GM19397 (cell line): ENCODE measurements at regions not wholly inside any gene's neighbourhood (a gene's known extent, or its start where the extent isn't known, plus 50 kb on each side); places are given as distances from the start of the nearest gene placed in this dataset.
"Not testable (repeated sequence)": the region's sequence is repeated elsewhere in the genome, so short reads cannot be mapped to it uniquely, and the experiment has no call there.

ENCODE experiments used
- ATAC-seq: cut with Tn5 transposase; IDR thresholded peaks from one replicate; pipeline ENCODE4 v1.9.1; 2021; ENCODE audit warnings: mild to moderate bottlenecking, moderate library complexity; ENCODE audit not compliant: unreplicated experiment

GRCh38 chr4:84146300-84146959, 352.7 kb downstream of the NKX6-1 start:
- peak; percentile 70 for ATAC-seq

GRCh38 chr4:84145176-84145575, 353.9 kb downstream of the NKX6-1 start:
- no peak for ATAC-seq

GRCh38 chr4:84126911-84127310, 372.2 kb downstream of the NKX6-1 start:
- ATAC-seq, result not testable (repeated sequence)

GRCh38 chr4:84126061-84126787, 372.9 kb downstream of the NKX6-1 start:
- no peak for ATAC-seq

- ATAC-seq, result no peak
Measured at GRCh38 chr4:84110040-84110439, 389.1 kb downstream of the NKX6-1 start.

GRCh38 chr4:84101653-84102625, 397.2 kb downstream of the NKX6-1 start:
- not testable (repeated sequence) for ATAC-seq

GRCh38 chr4:84100071-84100470, 399.0 kb downstream of the NKX6-1 start:
- ATAC-seq, result no peak

- no peak for ATAC-seq
Measured at GRCh38 chr4:84099599-84099998, 399.5 kb downstream of the NKX6-1 start.

GRCh38 chr4:84091266-84091665, 407.8 kb downstream of the NKX6-1 start:
- ATAC-seq, result no peak

- ATAC-seq, result no peak
Measured at GRCh38 chr4:84089652-84090437, 409.2 kb downstream of the NKX6-1 start.

GRCh38 chr4:84085986-84086385, 413.1 kb downstream of the NKX6-1 start:
- ATAC-seq, result no peak

- ATAC-seq, result no peak
Measured at GRCh38 chr4:84070289-84070688, 428.8 kb downstream of the NKX6-1 start.

- ATAC-seq, result no peak
Measured at GRCh38 chr4:84063619-84064018, 435.5 kb downstream of the NKX6-1 start.

GRCh38 chr4:84058201-84058600, 440.9 kb downstream of the NKX6-1 start:
- ATAC-seq, result no peak

- no peak for ATAC-seq
Measured at GRCh38 chr4:84051639-84052038, 447.5 kb downstream of the NKX6-1 start.

- no peak for ATAC-seq
Measured at GRCh38 chr4:84051089-84051488, 448.0 kb downstream of the NKX6-1 start.

- ATAC-seq, result no peak
Measured at GRCh38 chr4:84050015-84050414, 449.1 kb downstream of the NKX6-1 start.

- ATAC-seq, result no peak
Measured at GRCh38 chr4:84046551-84046950, 452.5 kb downstream of the NKX6-1 start.

GRCh38 chr4:84041426-84041825, 457.7 kb downstream of the NKX6-1 start:
- no peak for ATAC-seq

GRCh38 chr4:84035568-84035967, 463.5 kb downstream of the NKX6-1 start:
- ATAC-seq, result no peak

- no peak for ATAC-seq
Measured at GRCh38 chr4:84032372-84032771, 466.7 kb downstream of the NKX6-1 start.
